Testis (tissue), 2 donors: ENCODE measurements at regions not wholly inside any gene's neighbourhood (a gene's known extent, or its start where the extent isn't known, plus 50 kb on each side); places are given as distances from the start of the nearest gene placed in this dataset.

Source experiments
- DNase-seq: peaks from one replicate; pipeline ENCODE4 v3.0.0-alpha.2; 2019
- H3K27ac ChIP-seq, 2 donors: fragments of 200-600 bp; sonication (generic); one replicate each; pipeline ENCODE4 v1.5.1; 2019
- H3K27me3 ChIP-seq: fragments of 200-600 bp; sonication (generic); one replicate; pipeline ENCODE4 v1.5.1; 2019
- H3K36me3 ChIP-seq: fragments of 200-600 bp; sonication (generic); one replicate; pipeline ENCODE4 v1.5.1; 2017; ENCODE audit warnings: low read depth; ENCODE audit errors: missing control alignments
- H3K4me1 ChIP-seq: fragments of 200-600 bp; sonication (generic); one replicate; pipeline ENCODE4 v1.5.1; 2019
- H3K4me3 ChIP-seq, 2 donors: fragments of 200-600 bp; sonication (generic); one replicate each; pipeline ENCODE4 v1.5.1; 2017 to 2019
- H3K9me3 ChIP-seq: fragments of 200-600 bp; sonication (generic); one replicate; pipeline ENCODE4 v1.5.1; 2017
- POLR2A ChIP-seq: fragments of 450-650 bp; IDR thresholded peaks from one replicate; pipeline ENCODE4 v1.6.1; 2017; ENCODE audit warnings: antibody characterized with exemption, mild to moderate bottlenecking, moderate library complexity
- WGBS, 2 donors: methylation state at CpG; one replicate each; pipeline ENCODE4 v1.1.5; 2018; 5-methylcytosine and 5-hydroxymethylcytosine counted together
- intact Hi-C: fragments of 100-400 bp; cut with DNase I; formaldehyde crosslinking; loops from one replicate; pipeline ENCODE4 v1.15.1; 2023; ENCODE audit warnings: low total_unique reads
- TF ChIP-seq, protein P1 (sequence below), 3 experiments: fragments of 450-650 bp in 2 of 3; fragments of 200-600 bp in 1 of 3; sonication (generic) in 1 of 3; IDR thresholded peaks; one replicate each; pipeline ENCODE4 v1.5.1; 2016 to 2019; ENCODE audit warnings: antibody characterized with exemption in 3 of 3, mild to moderate bottlenecking in 2 of 3, moderate library complexity in 1 of 3

DNA sequence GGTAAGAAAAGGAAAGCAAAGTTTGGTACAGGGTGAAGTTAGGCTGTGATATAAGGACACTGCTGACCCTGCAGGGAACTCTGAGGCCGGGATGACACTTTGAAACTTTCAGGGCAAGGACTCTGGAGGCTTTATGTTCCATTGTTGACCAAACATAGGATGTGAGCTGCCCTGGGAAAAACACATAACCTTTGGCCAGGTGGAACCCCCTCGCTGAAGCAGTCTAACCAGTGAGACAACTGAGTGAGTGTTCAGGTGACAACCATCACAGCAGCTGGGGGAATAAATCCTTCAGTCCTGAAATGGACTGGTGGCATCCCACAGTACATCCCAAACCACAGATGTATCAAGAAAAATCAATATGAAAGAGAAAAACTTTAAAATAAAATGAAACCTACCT lies 280.9 kb upstream of the CDH2 start:
- WGBS, 2 donors: 91 to 97% methylated on average over 2 of the region's 2 CpGs
- no peak for DNase-seq
- H3K27me3 ChIP-seq: no peaks in the 10 kb centered on the region
- no peak overlapping the region for H3K27ac ChIP-seq
- no peaks in the 10 kb centered on the region for H3K4me1 ChIP-seq
- no peaks in the 10 kb centered on the region for H3K9me3 ChIP-seq
- TF ChIP-seq, protein P1, sequence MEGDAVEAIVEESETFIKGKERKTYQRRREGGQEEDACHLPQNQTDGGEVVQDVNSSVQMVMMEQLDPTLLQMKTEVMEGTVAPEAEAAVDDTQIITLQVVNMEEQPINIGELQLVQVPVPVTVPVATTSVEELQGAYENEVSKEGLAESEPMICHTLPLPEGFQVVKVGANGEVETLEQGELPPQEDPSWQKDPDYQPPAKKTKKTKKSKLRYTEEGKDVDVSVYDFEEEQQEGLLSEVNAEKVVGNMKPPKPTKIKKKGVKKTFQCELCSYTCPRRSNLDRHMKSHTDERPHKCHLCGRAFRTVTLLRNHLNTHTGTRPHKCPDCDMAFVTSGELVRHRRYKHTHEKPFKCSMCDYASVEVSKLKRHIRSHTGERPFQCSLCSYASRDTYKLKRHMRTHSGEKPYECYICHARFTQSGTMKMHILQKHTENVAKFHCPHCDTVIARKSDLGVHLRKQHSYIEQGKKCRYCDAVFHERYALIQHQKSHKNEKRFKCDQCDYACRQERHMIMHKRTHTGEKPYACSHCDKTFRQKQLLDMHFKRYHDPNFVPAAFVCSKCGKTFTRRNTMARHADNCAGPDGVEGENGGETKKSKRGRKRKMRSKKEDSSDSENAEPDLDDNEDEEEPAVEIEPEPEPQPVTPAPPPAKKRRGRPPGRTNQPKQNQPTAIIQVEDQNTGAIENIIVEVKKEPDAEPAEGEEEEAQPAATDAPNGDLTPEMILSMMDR (IDR thresholded peaks at IDR 0.05): no peak
- TF ChIP-seq POLR2A: no peak
- intact Hi-C loops: no loop called here
- H3K36me3 ChIP-seq: no peaks in the 10 kb centered on the region
- H3K4me3 ChIP-seq: no peak overlapping the region

DNA sequence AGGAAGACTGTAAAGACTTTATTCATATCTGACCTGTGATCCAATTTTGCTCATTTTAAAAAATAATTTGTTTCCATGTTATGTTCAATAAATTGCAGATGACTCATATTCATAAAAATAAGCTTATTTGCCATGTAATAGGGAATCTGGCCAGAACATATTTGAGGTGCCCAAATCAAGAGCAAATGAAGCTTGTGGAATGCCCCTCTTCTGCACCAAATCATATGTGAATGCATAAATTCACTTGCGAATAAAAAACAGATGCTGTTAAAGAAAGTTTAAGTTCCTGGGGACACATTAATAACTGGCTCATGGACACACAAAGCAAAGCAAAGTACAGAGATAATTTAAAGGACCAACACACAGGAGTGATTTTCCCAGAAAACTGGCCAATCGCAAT lies 279.0 kb upstream of the CDH2 start:
- 87 to 94% methylated on average over 2 of the region's 2 CpGs for WGBS, 2 donors

DNA sequence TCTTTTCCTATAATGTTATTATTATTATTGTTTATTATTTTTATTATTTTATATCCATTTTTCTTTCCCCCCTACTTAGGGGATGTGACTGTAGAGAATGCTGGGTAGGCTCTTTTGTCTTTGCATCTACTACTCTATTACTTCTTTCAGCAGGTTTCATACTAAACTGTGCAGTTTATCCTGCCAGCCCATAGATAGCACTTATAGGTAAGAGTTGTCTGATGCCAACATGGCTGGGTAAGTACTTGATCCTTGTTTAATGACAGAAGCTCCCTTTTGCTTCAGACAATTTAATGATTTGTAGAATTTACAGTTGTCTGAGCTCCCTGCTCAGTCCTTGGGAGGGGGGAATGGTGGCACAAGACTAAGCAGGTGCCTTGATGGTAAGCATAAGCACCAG lies 262.9 kb upstream of the CDH2 start:
- Histone ChIP-seq H3K36me3 (no peaks in the 10 kb centered on the region), H3K27me3 (no peaks in the 10 kb centered on the region), H3K27ac (no peak overlapping the region), H3K9me3 (no peaks in the 10 kb centered on the region), H3K4me3 (no peak overlapping the region), H3K4me1 (no peaks in the 10 kb centered on the region)
- no peak for TF ChIP-seq POLR2A
- TF ChIP-seq, protein P1 (IDR thresholded peaks at IDR 0.05): no peak
- intact Hi-C loops: no loop called here
- DNase-seq: no peak

More for the DNA sequence above, 279.0 kb upstream of the CDH2 start:
- Histone ChIP-seq H3K36me3 (no peaks in the 10 kb centered on the region), H3K4me3 (no peak overlapping the region), H3K9me3 (no peaks in the 10 kb centered on the region), H3K27me3 (no peaks in the 10 kb centered on the region), H3K27ac (no peak overlapping the region), H3K4me1 (no peaks in the 10 kb centered on the region)
- no peak for TF ChIP-seq POLR2A
- no peak for DNase-seq
- intact Hi-C loops: no loop called here

DNA sequence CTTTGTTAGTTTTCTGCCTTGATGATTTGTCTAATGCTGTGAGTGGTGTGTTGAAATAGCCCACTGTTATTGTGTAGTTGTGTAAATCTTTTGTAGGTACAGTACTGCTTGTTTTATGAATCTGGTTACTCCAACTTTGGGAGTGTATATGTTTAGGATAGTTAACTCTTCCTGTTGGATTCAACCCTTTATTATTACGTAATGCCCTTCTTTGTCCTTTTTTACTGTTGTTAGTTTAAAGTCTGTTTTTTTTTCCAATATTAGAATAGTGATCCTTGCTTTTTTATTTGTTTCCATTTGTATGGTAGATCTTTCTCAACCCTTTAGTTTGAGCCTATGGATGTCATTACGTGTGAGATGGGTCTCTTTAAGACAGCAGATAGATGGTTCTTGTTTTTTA lies 261.5 kb upstream of the CDH2 start:
- Histone ChIP-seq H3K9me3 (no peaks in the 10 kb centered on the region), H3K27me3 (no peaks in the 10 kb centered on the region), H3K36me3 (no peaks in the 10 kb centered on the region), H3K4me3 (no peak overlapping the region), H3K4me1 (no peaks in the 10 kb centered on the region), H3K27ac (no peak overlapping the region)
- no peak for DNase-seq
- TF ChIP-seq, protein P1 (IDR thresholded peaks at IDR 0.05): no peak
- no peak for TF ChIP-seq POLR2A
- WGBS, 2 donors: 88 to 89% methylated on average over 2 of the region's 2 CpGs
- intact Hi-C loops: no loop called here

DNA sequence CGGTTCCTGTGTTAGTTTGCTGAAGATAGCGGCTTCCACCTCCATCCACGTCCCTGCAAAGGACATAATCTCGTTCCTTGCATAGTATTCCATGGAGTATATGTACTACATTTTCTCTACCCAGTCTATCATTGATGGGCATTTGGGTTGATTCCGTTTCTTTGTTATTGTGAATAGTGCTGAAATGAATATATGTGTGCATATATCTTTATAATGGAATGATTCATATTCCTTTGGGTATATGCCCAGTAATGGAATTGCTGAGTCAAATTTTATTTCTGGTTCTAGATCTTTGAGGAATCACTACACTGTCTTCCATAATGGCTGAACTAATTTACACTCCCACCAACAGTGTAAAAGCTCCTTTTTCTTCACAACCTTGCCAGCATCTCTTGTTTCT lies 255.4 kb upstream of the CDH2 start:
- Histone ChIP-seq H3K27me3 (no peaks in the 10 kb centered on the region), H3K4me1 (no peaks in the 10 kb centered on the region), H3K9me3 (no peaks in the 10 kb centered on the region), H3K36me3 (no peaks in the 10 kb centered on the region), H3K27ac (no peak overlapping the region), H3K4me3 (no peak overlapping the region)
- DNase-seq: no peak
- intact Hi-C loops: no loop called here
- no peak for TF ChIP-seq POLR2A
- TF ChIP-seq, protein P1 (IDR thresholded peaks at IDR 0.05): no peak
- 80 to 90% methylated on average over 5 of the region's 5 CpGs for WGBS, 2 donors
